NCI-H774 (cell line): ENCODE measurements at regions not wholly inside any gene's neighbourhood (a gene's known extent, or its start where the extent isn't known, plus 50 kb on each side); places are given as distances from the start of the nearest gene placed in this dataset.
"Not testable (repeated sequence)": the region's sequence is repeated elsewhere in the genome, so short reads cannot be mapped to it uniquely, and the experiment has no call there.

Experiments
- DNase-seq: peaks from one replicate; lab custom pipeline; 2025; lab: John Stamatoyannopoulos, UW

GRCh38 chr18:22043837-22044236 is 125.6 kb upstream of the GATA6 start:
- DNase-seq, result no peak

GRCh38 chr18:22044474-22045220 is 124.7 kb upstream of the GATA6 start:
- no peak for DNase-seq

- DNase-seq, result no peak
Observed at GRCh38 chr18:22045221-22045918, 124.0 kb upstream of the GATA6 start.

- DNase-seq, result no peak
Observed at GRCh38 chr18:22046473-22046872, 122.9 kb upstream of the GATA6 start.

GRCh38 chr18:22047485-22047884 is 121.9 kb upstream of the GATA6 start:
- DNase-seq, result no peak

- DNase-seq, result no peak
Observed at GRCh38 chr18:22048221-22048620, 121.2 kb upstream of the GATA6 start.

GRCh38 chr18:22048932-22049615 is 120.3 kb upstream of the GATA6 start:
- no peak for DNase-seq

- no peak for DNase-seq
Observed at GRCh38 chr18:22052405-22053105, 116.8 kb upstream of the GATA6 start.

- no peak for DNase-seq
Observed at GRCh38 chr18:22055466-22056238, 113.7 kb upstream of the GATA6 start.

- no peak for DNase-seq
Observed at GRCh38 chr18:22056950-22057349, 112.4 kb upstream of the GATA6 start.

GRCh38 chr18:22057908-22058527 is 111.4 kb upstream of the GATA6 start:
- no peak for DNase-seq

- no peak for DNase-seq
Observed at GRCh38 chr18:22060361-22060760, 109.0 kb upstream of the GATA6 start.

GRCh38 chr18:22063102-22063501 is 106.3 kb upstream of the GATA6 start:
- no peak for DNase-seq

GRCh38 chr18:22063672-22064071 is 105.7 kb upstream of the GATA6 start:
- no peak for DNase-seq

GRCh38 chr18:22064581-22064980 is 104.8 kb upstream of the GATA6 start:
- DNase-seq, result no peak

GRCh38 chr18:22065311-22065710 is 104.1 kb upstream of the GATA6 start:
- DNase-seq, result no peak

GRCh38 chr18:22066083-22066485 is 103.3 kb upstream of the GATA6 start:
- no peak for DNase-seq

- DNase-seq, result no peak
Observed at GRCh38 chr18:22067109-22067508, 102.3 kb upstream of the GATA6 start.

GRCh38 chr18:22067682-22068081 is 101.7 kb upstream of the GATA6 start:
- DNase-seq, result no peak

- not testable (repeated sequence) for DNase-seq
Observed at GRCh38 chr18:22068784-22069183, 100.6 kb upstream of the GATA6 start.

GRCh38 chr18:22069916-22070315 is 99.5 kb upstream of the GATA6 start:
- DNase-seq, result no peak
